HFFc6 (cell line): ENCODE measurements at regions not wholly inside any gene's neighbourhood (a gene's known extent, or its start where the extent isn't known, plus 50 kb on each side); places are given as distances from the start of the nearest gene placed in this dataset.

Source experiments
- DNase-seq: peaks from one replicate; pipeline ENCODE4 v3.0.0-alpha.2; 2018
- H3K27ac Mint-ChIP-seq: 2 replicates; pipeline ENCODE4 v1.8.0; 2020; ENCODE audit warnings: mild to moderate bottlenecking, mixed read lengths
- H3K27me3 Mint-ChIP-seq: 2 replicates; pipeline ENCODE4 v1.8.0; 2021; ENCODE audit warnings: mild to moderate bottlenecking, moderate library complexity, mixed read lengths; ENCODE audit not compliant: insufficient read depth
- H3K36me3 Mint-ChIP-seq: 2 replicates; pipeline ENCODE4 v1.8.0; 2021; ENCODE audit warnings: low read depth, mixed read lengths
- H3K4me1 Mint-ChIP-seq: 2 replicates; pipeline ENCODE4 v1.8.0; 2020; ENCODE audit warnings: low read depth, mixed read lengths
- H3K4me3 Mint-ChIP-seq: 2 replicates; pipeline ENCODE4 v1.8.0; 2020; ENCODE audit warnings: mild to moderate bottlenecking, moderate library complexity, mixed read lengths
- H3K9me3 Mint-ChIP-seq: 2 replicates; pipeline ENCODE4 v1.8.0; 2020; ENCODE audit warnings: mild to moderate bottlenecking, mixed read lengths
- CTCF ChIP-seq: fragments of 200-600 bp; sonication (generic); IDR thresholded peaks from 2 replicates; pipeline ENCODE4 v1.5.0; 2021; ENCODE audit warnings: antibody characterized with exemption, mild to moderate bottlenecking

GRCh38 chr14:49420201-49420600 lies 166.0 kb downstream of the RPS29 start:
- no peak for TF ChIP-seq CTCF
- Mint-ChIP-seq H3K27me3 (peaks cover 6% of the 10 kb centered on the region; the same call in 1 of the 2 replicates), H3K4me3 (no peak overlapping the region), H3K36me3 (no peaks in the 10 kb centered on the region), H3K4me1 (no peaks in the 10 kb centered on the region), H3K9me3 (peaks cover 3% of the 10 kb centered on the region; the same call in 1 of the 2 replicates), H3K27ac (no peak overlapping the region)
- DNase-seq, result no peak

GRCh38 chr14:49418789-49419188 lies 167.4 kb downstream of the RPS29 start:
- Mint-ChIP-seq H3K27me3 (peaks cover 6% of the 10 kb centered on the region; the same call in 1 of the 2 replicates), H3K9me3 (peaks cover 3% of the 10 kb centered on the region; the same call in 1 of the 2 replicates), H3K36me3 (no peaks in the 10 kb centered on the region), H3K27ac (no peak overlapping the region), H3K4me3 (no peak overlapping the region), H3K4me1 (no peaks in the 10 kb centered on the region)
- no peak for TF ChIP-seq CTCF
- DNase-seq, result no peak

GRCh38 chr14:49417790-49418189 lies 168.4 kb downstream of the RPS29 start:
- H3K27me3 Mint-ChIP-seq, result peaks cover 6% of the 10 kb centered on the region; the same call in 1 of the 2 replicates
- H3K36me3 Mint-ChIP-seq, result no peaks in the 10 kb centered on the region
- H3K4me1 Mint-ChIP-seq, result no peaks in the 10 kb centered on the region
- DNase-seq, result no peak
- TF ChIP-seq CTCF, result no peak
- no peak overlapping the region for H3K4me3 Mint-ChIP-seq
- H3K27ac Mint-ChIP-seq, result no peak overlapping the region
- peaks cover 5% of the 10 kb centered on the region for H3K9me3 Mint-ChIP-seq

GRCh38 chr14:49408187-49408933 lies 177.8 kb downstream of the RPS29 start:
- Mint-ChIP-seq H3K36me3 (no peaks in the 10 kb centered on the region), H3K27me3 (no peaks in the 10 kb centered on the region), H3K9me3 (peaks cover 18% of the 10 kb centered on the region), H3K27ac (no peak overlapping the region), H3K4me3 (no peak overlapping the region), H3K4me1 (no peaks in the 10 kb centered on the region)
- no peak for TF ChIP-seq CTCF
- DNase-seq, result no peak

GRCh38 chr14:49405291-49405690 lies 180.9 kb downstream of the RPS29 start:
- no peak for TF ChIP-seq CTCF
- peak; percentile 1 for DNase-seq
- no peak overlapping the region for H3K27ac Mint-ChIP-seq
- H3K4me3 Mint-ChIP-seq, result no peak overlapping the region
- H3K27me3 Mint-ChIP-seq, result no peaks in the 10 kb centered on the region
- peaks cover 10% of the 10 kb centered on the region for H3K9me3 Mint-ChIP-seq
- H3K36me3 Mint-ChIP-seq, result no peaks in the 10 kb centered on the region
- no peaks in the 10 kb centered on the region for H3K4me1 Mint-ChIP-seq
